IMR-90 (cell line): ENCODE measurements at regions not wholly inside any gene's neighbourhood (a gene's known extent, or its start where the extent isn't known, plus 50 kb on each side); places are given as distances from the start of the nearest gene placed in this dataset.
"Not testable (repeated sequence)": the region's sequence is repeated elsewhere in the genome, so short reads cannot be mapped to it uniquely, and the experiment has no call there.

Experiments used
- ATAC-seq: fragments of 200-7000 bp; cut with Tn5 transposase; 2 replicates; pipeline ENCODE4 v1.9.1; 2020; ENCODE audit warnings: low read depth, mild to moderate bottlenecking, moderate library complexity
- BruUV-seq: library from RNA; stranded (reverse); fragments of 400-500 nt; replicated peaks from 2 replicates; lab custom pipeline; 2021; lab: Mats Ljungman, UMichigan
- CTCF ChIA-PET: fragments of 300-600 bp; formaldehyde crosslinking; extraction: SDS; loops from one replicate; lab custom pipeline; 2021; ENCODE audit warnings: antibody characterized with exemption; lab: Yijun Ruan, JAX
- POLR2A ChIA-PET: fragments of 300-600 bp; sonication (Branson Sonifier 250); formaldehyde crosslinking; loops from one replicate; lab custom pipeline; 2022; ENCODE audit warnings: antibody characterized with exemption; ENCODE audit not compliant: unreplicated experiment; lab: Charles Lee
- DNase-seq: peaks from one replicate; pipeline ENCODE4 v3.0.0; 2013
- H2AFZ ChIP-seq: replicated peaks from 2 replicates; pipeline ENCODE3; 2013; ENCODE audit warnings: low read length, mild to moderate bottlenecking; ENCODE audit not compliant: poor library complexity
- H2AK5ac ChIP-seq: 2 replicates; pipeline ENCODE4 v1.6.1; 2013; ENCODE audit warnings: low read depth, low read length, inconsistent platforms
- H2AK9ac ChIP-seq: replicated peaks from 2 replicates; pipeline ENCODE3; 2013; ENCODE audit warnings: mild to moderate bottlenecking, low read depth, low read length, moderate library complexity; ENCODE audit not compliant: poor library complexity
- H2BK120ac ChIP-seq: 2 replicates; pipeline ENCODE4 v1.6.1; 2013; ENCODE audit warnings: low read depth, low read length, inconsistent platforms
- H2BK15ac ChIP-seq: 3 replicates; pipeline ENCODE4 v1.6.1; 2013; ENCODE audit warnings: low read depth, low read length, inconsistent platforms
- H2BK20ac ChIP-seq: 2 replicates; pipeline ENCODE4 v1.6.1; 2013; ENCODE audit warnings: low read depth, mild to moderate bottlenecking, inconsistent platforms, low read length, moderate library complexity
- H2BK5ac ChIP-seq: 2 replicates; pipeline ENCODE4 v1.6.1; 2013; ENCODE audit warnings: mild to moderate bottlenecking, low read depth, low read length, inconsistent platforms; ENCODE audit not compliant: poor library complexity, severe bottlenecking
- H3K14ac ChIP-seq: replicated peaks from 2 replicates; pipeline ENCODE4 v1.6.1; 2013; ENCODE audit warnings: low read depth, low read length, inconsistent platforms
- H3K18ac ChIP-seq: 2 replicates; pipeline ENCODE4 v1.6.1; 2013; ENCODE audit warnings: low read depth, low read length, control low read depth
- H3K23ac ChIP-seq: 2 replicates; pipeline ENCODE4 v1.6.1; 2013; ENCODE audit warnings: low read depth, low read length, inconsistent platforms
- H3K27ac ChIP-seq: 2 replicates; pipeline ENCODE4 v1.5.1; 2013; ENCODE audit warnings: mild to moderate bottlenecking, control low read depth, low read length; ENCODE audit not compliant: insufficient read depth
- H3K27me3 ChIP-seq: 2 replicates; pipeline ENCODE4 v1.6.1; 2013; ENCODE audit warnings: low read length; ENCODE audit not compliant: control insufficient read depth, insufficient read depth
- H3K36me3 ChIP-seq: 2 replicates; pipeline ENCODE4 v1.6.1; 2013; ENCODE audit warnings: low read length, mixed read lengths; ENCODE audit not compliant: control insufficient read depth, insufficient read depth
- H3K4ac ChIP-seq: 2 replicates; pipeline ENCODE4 v1.6.1; 2013; ENCODE audit warnings: low read depth, low read length, inconsistent platforms
- H3K4me1 ChIP-seq: 2 replicates; pipeline ENCODE4 v1.6.1; 2013; ENCODE audit warnings: low read length, mixed read lengths; ENCODE audit not compliant: control insufficient read depth, insufficient read depth
- H3K4me2 ChIP-seq: 2 replicates; pipeline ENCODE4 v1.6.1; 2013; ENCODE audit warnings: low read depth, mild to moderate bottlenecking, control low read depth, low read length, moderate library complexity
- H3K4me3 ChIP-seq: 2 replicates; pipeline ENCODE4 v1.5.1; 2013; ENCODE audit warnings: low read depth, mild to moderate bottlenecking, control low read depth, low read length, moderate library complexity; ENCODE audit not compliant: insufficient read depth
- H3K56ac ChIP-seq: 2 replicates; pipeline ENCODE4 v1.6.1; 2013; ENCODE audit warnings: low read length, inconsistent platforms; ENCODE audit not compliant: insufficient read depth; ENCODE audit errors: extremely low read depth
- H3K79me1 ChIP-seq, 2 experiments: 2 replicates each; pipeline ENCODE4 v1.6.1; 2013; ENCODE audit warnings: low read length in 2 of 2, inconsistent platforms in 1 of 2, low read depth in 1 of 2
- H3K9ac ChIP-seq: 2 replicates; pipeline ENCODE4 v1.6.1; 2013; ENCODE audit warnings: low read depth, low read length, control low read depth
- H3K9me1 ChIP-seq: 2 replicates; pipeline ENCODE4 v1.6.1; 2013; ENCODE audit warnings: low read length, inconsistent platforms; ENCODE audit not compliant: insufficient read depth
- H3K9me3 ChIP-seq: 2 replicates; pipeline ENCODE4 v1.6.1; 2013; ENCODE audit warnings: low read length; ENCODE audit not compliant: control insufficient read depth, insufficient read depth
- H4K20me1 ChIP-seq: 2 replicates; pipeline ENCODE4 v1.6.1; 2013; ENCODE audit warnings: low read length, inconsistent platforms; ENCODE audit not compliant: insufficient read depth
- H4K5ac ChIP-seq: 2 replicates; pipeline ENCODE4 v1.6.1; 2013; ENCODE audit warnings: mild to moderate bottlenecking, low read depth, low read length, control low read depth
- H4K8ac ChIP-seq, 2 experiments: 2 replicates each; pipeline ENCODE4 v1.6.1; 2013; ENCODE audit warnings: low read depth in 2 of 2, low read length in 2 of 2, control low read depth in 1 of 2, inconsistent platforms in 1 of 2
- H4K91ac ChIP-seq: 2 replicates; pipeline ENCODE4 v1.6.1; 2013; ENCODE audit warnings: low read depth, low read length, inconsistent platforms; ENCODE audit not compliant: insufficient read depth
- WGBS, 2 experiments: methylation state at CpG; one replicate each; pipeline versions ENCODE4 v1.1.5 to v1.1.7; 2013; ENCODE audit warnings: missing lambda C conversion rate in 2 of 2; ENCODE audit not compliant: insufficient read length in 1 of 2; ENCODE audit errors: extremely low coverage in 2 of 2; 5-methylcytosine and 5-hydroxymethylcytosine counted together
- dilution Hi-C: fragments of 300-500 bp; cut with HindIII; formaldehyde crosslinking; loops from one replicate; pipeline ENCODE4 v1.14.3; 2018; ENCODE audit warnings: low sequenced_read_pairs; ENCODE audit not compliant: unreplicated experiment
- in situ Hi-C: fragments of 300-500 bp; cut with MboI; formaldehyde crosslinking; loops from 3 replicates; pipeline ENCODE4 v1.14.3; 2019; ENCODE audit warnings: low sequenced_read_pairs, inconsistent platforms, mixed read lengths
- intact Hi-C: fragments of 100-400 bp; cut with micrococcal nuclease; formaldehyde crosslinking; loops from 2 replicates; pipeline ENCODE4 v1.10.0; 2022

DNA sequence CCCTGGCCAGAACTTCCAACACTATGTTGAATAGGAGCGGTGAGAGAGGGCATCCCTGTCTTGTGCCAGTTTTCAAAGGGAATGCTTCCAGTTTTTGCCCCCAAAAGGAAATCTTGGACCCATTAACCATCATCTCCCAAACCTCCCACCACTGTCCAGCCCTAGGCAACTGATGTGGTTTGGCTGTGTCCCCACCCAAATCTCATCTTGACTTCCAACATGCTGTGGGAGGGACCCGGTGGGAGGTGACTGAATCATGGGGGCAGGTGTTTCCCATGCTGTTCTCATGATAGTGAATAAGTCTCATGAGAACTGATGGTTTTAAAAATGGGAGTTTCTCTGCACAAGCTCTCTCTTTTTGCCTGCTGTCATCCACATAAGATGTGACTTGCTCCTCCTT is 119.1 kb upstream of the RMDN2 start:
- 0 out of 2 replicates have a peak overlapping the region, but pooled peaks have one; percentile 13 for H3K18ac ChIP-seq
- H2BK15ac ChIP-seq, H3K14ac ChIP-seq, BruUV-seq, H2AK9ac ChIP-seq, H3K27me3 ChIP-seq, H3K9me3 ChIP-seq, in situ Hi-C loops, H4K20me1 ChIP-seq, intact Hi-C loops, POLR2A ChIA-PET, H3K56ac ChIP-seq, CTCF ChIA-PET, H3K4ac ChIP-seq, H3K27ac ChIP-seq, H2AK5ac ChIP-seq, H4K8ac ChIP-seq, dilution Hi-C loops, H4K5ac ChIP-seq, ATAC-seq, H2AFZ ChIP-seq, H3K4me3 ChIP-seq, H3K36me3 ChIP-seq, H3K4me2 ChIP-seq, H3K9ac ChIP-seq, DNase-seq, H4K91ac ChIP-seq, H3K9me1 ChIP-seq, H3K23ac ChIP-seq: not testable (repeated sequence)
- peak overlapping the region; percentile 50 for H2BK120ac ChIP-seq
- peaks cover 23% of the 10 kb centered on the region for H3K4me1 ChIP-seq
- peak overlapping the region; percentile 33 for H2BK5ac ChIP-seq
- WGBS, 2 experiments = no CpG with 5 or more reads among the region's 2 CpGs
- peak overlapping the region; percentile 43; the same call in 1 of the 2 replicates for H2BK20ac ChIP-seq
- peaks cover 3 to 11% of the 10 kb centered on the region in 2 experiments; a peak in 2 of 4 replicates for H3K79me1 ChIP-seq
